GM23248 (cell line): ENCODE measurements at regions not wholly inside any gene's neighbourhood (a gene's known extent, or its start where the extent isn't known, plus 50 kb on each side); places are given as distances from the start of the nearest gene placed in this dataset.

ENCODE experiments used
- EZH2 ChIP-seq: fragments of 200-600 bp; sonication (generic); IDR thresholded peaks from 2 replicates; pipeline ENCODE4 v1.6.1; 2018; ENCODE audit warnings: antibody characterized with exemption, mild to moderate bottlenecking; ENCODE audit not compliant: insufficient read depth, poor library complexity, severe bottlenecking
- EZH2phosphoT487 ChIP-seq: fragments of 200-600 bp; sonication (generic); IDR thresholded peaks from 2 replicates; pipeline ENCODE4 v1.6.1; 2018; ENCODE audit warnings: antibody characterized with exemption, moderate library complexity, mild to moderate bottlenecking, low read depth; ENCODE audit not compliant: insufficient read depth

GRCh38 chr14:57051633-57052032 is 217.1 kb downstream of the EXOC5 start:
- TF ChIP-seq EZH2 (no peak), EZH2phosphoT487 (no peak)
